ENCODE measurements at regions not wholly inside any gene's neighbourhood (a gene's known extent, or its start where the extent isn't known, plus 50 kb on each side); places are given as distances from the start of the nearest gene placed in this dataset.

DNA sequence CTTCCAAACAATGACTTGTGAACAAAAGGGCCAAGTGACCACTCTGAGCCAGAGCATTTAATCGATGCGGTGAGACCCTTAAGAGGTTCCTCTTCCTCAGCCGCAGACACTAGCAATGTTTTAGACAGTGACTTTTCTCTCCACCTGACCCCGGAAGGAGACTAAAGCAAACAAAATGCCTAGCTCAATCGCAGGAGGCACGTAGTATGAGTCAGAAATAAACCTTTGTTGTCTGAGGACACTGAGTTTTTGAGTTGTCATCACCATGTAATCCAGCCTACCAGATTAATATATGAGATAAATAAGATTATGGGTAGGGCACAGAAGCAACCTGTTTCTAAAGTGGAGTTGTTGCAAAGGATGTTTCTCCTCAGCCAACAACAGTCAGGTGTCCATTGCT lies 326.2 kb upstream of the DUSP10 start:
- no peak for DNase-seq (ENCODE audit: low read depth, low spot score)
- no peak overlapping the region for H3K4me3 ChIP-seq (ENCODE audit: low read depth, low read length)
- in situ Hi-C loops (cut with HindIII; ENCODE audit: low sequenced_read_pairs): no loop called here
- TF ChIP-seq, protein P1, sequence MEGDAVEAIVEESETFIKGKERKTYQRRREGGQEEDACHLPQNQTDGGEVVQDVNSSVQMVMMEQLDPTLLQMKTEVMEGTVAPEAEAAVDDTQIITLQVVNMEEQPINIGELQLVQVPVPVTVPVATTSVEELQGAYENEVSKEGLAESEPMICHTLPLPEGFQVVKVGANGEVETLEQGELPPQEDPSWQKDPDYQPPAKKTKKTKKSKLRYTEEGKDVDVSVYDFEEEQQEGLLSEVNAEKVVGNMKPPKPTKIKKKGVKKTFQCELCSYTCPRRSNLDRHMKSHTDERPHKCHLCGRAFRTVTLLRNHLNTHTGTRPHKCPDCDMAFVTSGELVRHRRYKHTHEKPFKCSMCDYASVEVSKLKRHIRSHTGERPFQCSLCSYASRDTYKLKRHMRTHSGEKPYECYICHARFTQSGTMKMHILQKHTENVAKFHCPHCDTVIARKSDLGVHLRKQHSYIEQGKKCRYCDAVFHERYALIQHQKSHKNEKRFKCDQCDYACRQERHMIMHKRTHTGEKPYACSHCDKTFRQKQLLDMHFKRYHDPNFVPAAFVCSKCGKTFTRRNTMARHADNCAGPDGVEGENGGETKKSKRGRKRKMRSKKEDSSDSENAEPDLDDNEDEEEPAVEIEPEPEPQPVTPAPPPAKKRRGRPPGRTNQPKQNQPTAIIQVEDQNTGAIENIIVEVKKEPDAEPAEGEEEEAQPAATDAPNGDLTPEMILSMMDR (IDR thresholded peaks at IDR 0.05; ENCODE audit: low read depth, low read length): no peak

DNA sequence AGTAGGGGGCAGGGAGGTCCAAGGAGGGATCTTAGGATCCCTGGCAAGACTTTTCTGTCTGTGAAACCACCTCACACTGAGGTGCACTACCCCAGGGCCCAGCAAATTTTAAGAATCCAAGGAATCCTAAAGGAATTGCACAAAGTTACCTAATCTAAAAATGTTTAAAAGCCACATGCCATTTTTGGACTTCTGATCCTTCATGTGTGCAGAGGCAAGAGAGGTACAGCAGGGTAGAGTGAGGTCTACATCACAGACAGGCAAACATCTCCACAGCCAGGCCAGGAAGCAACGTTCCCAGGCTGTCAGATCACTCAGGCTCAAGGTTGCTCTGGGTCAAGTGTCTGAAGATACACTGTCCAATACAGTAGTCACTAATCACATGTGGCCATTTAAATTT lies 324.6 kb upstream of the DUSP10 start:
- DNase-seq (ENCODE audit: low read depth, low spot score): no peak
- in situ Hi-C loops (cut with HindIII; ENCODE audit: low sequenced_read_pairs): no loop called here

DNA sequence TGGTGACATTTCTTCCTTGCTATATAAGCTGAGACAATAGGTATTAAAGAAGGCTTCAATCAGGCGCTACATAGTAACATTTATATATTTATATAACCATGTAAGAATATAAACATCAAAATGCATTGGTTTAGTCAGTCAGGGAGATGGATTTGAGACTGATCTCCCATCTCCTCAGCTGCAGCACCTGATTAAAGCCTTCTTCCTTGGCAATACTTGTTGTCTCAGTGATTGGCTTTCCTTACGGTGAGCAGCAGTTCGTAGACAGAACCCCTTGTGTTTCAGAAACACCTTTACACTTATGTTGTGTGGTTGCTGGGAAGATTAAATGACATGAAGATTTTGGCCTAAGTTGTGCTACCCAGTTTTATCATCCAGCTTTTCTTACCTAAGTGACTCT lies 323.3 kb upstream of the DUSP10 start:
- in situ Hi-C loops (cut with HindIII; ENCODE audit: low sequenced_read_pairs): no loop called here
- no peak overlapping the region for H3K4me3 ChIP-seq (ENCODE audit: low read depth, low read length)
- DNase-seq (ENCODE audit: low read depth, low spot score): no peak
- TF ChIP-seq, protein P1 (IDR thresholded peaks at IDR 0.05; ENCODE audit: low read depth, low read length): no peak

More for the DNA sequence above, 324.6 kb upstream of the DUSP10 start:
- no peak overlapping the region for H3K4me3 ChIP-seq (ENCODE audit: low read depth, low read length)
- TF ChIP-seq, protein P1 (IDR thresholded peaks at IDR 0.05; ENCODE audit: low read depth, low read length): no peak

DNA sequence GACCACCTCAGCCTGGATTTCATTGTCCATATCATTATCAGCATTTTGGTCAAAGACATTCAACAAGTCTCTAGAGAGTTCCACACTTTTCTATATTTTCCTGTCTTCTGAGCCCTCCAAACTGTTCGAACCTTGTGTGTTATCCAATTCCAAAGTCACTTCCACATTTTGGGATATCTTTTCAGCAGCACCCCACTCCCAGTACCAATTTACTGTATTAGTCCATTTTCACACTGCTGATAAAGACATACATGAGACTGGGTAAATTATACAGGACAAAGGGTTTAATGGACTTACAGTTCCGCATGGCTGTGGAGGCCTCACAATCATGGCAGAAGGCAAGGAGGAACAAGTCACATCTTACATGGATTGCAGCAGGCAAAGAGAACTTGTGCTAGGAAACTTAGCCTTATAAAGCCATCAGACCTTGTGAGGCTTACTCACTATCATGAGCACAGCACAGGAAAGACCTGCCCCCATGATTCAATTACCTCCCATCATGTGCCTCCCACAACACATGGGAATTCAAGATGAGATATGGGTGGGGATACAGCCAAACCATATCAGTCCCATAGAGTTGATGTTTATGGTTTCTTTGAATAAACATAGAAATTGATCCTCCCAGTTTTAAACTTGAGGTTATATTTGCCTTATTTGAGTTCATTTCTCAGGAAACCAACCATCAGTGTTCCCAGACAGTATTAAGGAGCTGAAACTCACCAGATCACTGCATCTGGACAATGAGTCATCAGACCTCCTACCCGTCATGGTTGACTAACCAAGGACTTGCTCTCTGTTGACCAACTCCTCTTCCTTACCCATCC lies 322.7 kb upstream of the DUSP10 start:
- TF ChIP-seq, protein P1 (IDR thresholded peaks at IDR 0.05; ENCODE audit: low read depth, low read length): no peak
- no peak overlapping the region for H3K4me3 ChIP-seq (ENCODE audit: low read depth, low read length)
- in situ Hi-C loops (cut with HindIII; ENCODE audit: low sequenced_read_pairs): no loop called here
- DNase-seq (ENCODE audit: low read depth, low spot score): peak; percentile 88

DNA sequence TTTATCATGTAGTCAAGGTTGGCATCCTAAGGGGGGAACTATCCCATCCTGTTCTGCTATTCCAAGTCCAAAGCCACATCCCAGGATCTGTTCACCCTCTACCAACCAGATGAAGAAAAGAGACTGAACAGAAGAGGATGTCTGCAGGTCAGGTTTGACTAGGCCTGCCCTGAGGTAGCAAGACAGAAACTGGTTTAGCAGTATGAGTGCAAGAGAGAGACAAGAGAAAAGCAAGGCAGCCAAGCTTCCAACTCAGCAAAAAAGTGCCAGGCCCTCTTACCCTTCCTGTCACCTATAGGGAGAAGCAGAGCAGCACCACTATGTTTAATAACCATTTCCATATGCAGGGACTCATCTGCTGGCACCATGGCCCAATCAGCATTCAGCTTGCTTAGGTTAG lies 320.8 kb upstream of the DUSP10 start:
- TF ChIP-seq, protein P1 (IDR thresholded peaks at IDR 0.05; ENCODE audit: low read depth, low read length): no peak
- no peak for DNase-seq (ENCODE audit: low read depth, low spot score)
- H3K4me3 ChIP-seq (ENCODE audit: low read depth, low read length): no peak overlapping the region
- in situ Hi-C loops (cut with HindIII; ENCODE audit: low sequenced_read_pairs): no loop called here

DNA sequence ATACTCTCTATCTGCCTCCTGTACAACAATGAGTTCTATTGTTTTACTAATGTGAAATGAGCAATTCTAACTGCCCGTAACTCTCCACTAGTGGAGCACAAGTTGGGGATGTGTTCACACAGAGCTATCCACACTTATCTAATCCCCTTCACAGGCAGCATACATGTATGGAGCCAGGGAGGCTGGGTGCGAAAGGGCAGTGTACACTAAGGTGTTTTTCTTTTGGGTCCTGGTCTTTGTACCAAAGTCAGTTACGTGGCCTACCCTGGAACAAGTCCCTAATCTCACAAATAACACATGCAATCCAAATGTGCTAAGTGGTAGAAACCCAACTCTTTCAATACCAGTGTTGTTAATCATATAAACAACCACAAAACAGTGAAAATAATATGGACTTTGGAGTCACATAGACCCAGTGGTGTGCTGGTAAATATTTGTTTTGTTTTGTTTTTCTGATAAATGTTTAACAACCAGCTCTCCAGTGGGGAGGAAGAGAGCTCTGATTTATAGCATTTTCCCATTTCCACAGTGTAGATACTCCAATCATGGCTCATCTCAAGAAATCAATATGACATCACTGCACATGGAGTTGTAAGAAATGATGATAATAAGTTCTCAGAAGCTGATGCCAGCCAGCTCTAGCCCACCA lies 319.9 kb upstream of the DUSP10 start:
- DNase-seq (ENCODE audit: low read depth, low spot score): no peak
- in situ Hi-C loops (cut with HindIII; ENCODE audit: low sequenced_read_pairs): no loop called here
- TF ChIP-seq, protein P1 (IDR thresholded peaks at IDR 0.05; ENCODE audit: low read depth, low read length): no peak
- H3K4me3 ChIP-seq (ENCODE audit: low read depth, low read length): no peak overlapping the region

Measured in astrocyte of the spinal cord (primary cell).